PC-3 (cell line): ENCODE measurements at regions not wholly inside any gene's neighbourhood (a gene's known extent, or its start where the extent isn't known, plus 50 kb on each side); places are given as distances from the start of the nearest gene placed in this dataset.

Source experiments
- EZH2 ChIP-seq: fragments of 300-600 bp; sonication (generic); IDR thresholded peaks from one replicate; pipeline ENCODE4 v1.6.1; 2017; ENCODE audit warnings: antibody characterized with exemption, mild to moderate bottlenecking, low read length; ENCODE audit not compliant: unreplicated experiment
- TF ChIP-seq, protein P1 (sequence below): fragments of 300-600 bp; sonication (generic); conservative IDR thresholded peaks from 2 replicates; pipeline ENCODE4 v1.5.1; 2017; ENCODE audit warnings: antibody characterized with exemption, low read depth, mild to moderate bottlenecking, low read length

GRCh38 chr13:76630629-76631230 lies 255.5 kb downstream of the KCTD12 start:
- TF ChIP-seq, protein P1, sequence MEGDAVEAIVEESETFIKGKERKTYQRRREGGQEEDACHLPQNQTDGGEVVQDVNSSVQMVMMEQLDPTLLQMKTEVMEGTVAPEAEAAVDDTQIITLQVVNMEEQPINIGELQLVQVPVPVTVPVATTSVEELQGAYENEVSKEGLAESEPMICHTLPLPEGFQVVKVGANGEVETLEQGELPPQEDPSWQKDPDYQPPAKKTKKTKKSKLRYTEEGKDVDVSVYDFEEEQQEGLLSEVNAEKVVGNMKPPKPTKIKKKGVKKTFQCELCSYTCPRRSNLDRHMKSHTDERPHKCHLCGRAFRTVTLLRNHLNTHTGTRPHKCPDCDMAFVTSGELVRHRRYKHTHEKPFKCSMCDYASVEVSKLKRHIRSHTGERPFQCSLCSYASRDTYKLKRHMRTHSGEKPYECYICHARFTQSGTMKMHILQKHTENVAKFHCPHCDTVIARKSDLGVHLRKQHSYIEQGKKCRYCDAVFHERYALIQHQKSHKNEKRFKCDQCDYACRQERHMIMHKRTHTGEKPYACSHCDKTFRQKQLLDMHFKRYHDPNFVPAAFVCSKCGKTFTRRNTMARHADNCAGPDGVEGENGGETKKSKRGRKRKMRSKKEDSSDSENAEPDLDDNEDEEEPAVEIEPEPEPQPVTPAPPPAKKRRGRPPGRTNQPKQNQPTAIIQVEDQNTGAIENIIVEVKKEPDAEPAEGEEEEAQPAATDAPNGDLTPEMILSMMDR, result no peak
- TF ChIP-seq EZH2, result no peak
